Neuronal stem cell (in vitro differentiated cells): ENCODE measurements at regions not wholly inside any gene's neighbourhood (a gene's known extent, or its start where the extent isn't known, plus 50 kb on each side); places are given as distances from the start of the nearest gene placed in this dataset.

Source experiments
- DNase-seq: peaks from one replicate; pipeline ENCODE4 v3.0.0-alpha.2; 2013; ENCODE audit warnings: low spot score
- H2AFZ ChIP-seq: one replicate; pipeline ENCODE4 v1.6.1; 2013; ENCODE audit warnings: mild to moderate bottlenecking, low read length, inconsistent platforms
- H2AK5ac ChIP-seq: 2 replicates; pipeline ENCODE4 v1.6.1; 2013; ENCODE audit warnings: low read depth, mild to moderate bottlenecking, inconsistent platforms, low read length, moderate library complexity, mixed read lengths
- H2BK120ac ChIP-seq: 2 replicates; pipeline ENCODE4 v1.6.1; 2013; ENCODE audit warnings: low read depth, mild to moderate bottlenecking, inconsistent platforms, low read length, moderate library complexity, mixed read lengths
- H2BK12ac ChIP-seq: one replicate; pipeline ENCODE4 v1.6.1; 2013; ENCODE audit warnings: low read length, inconsistent platforms
- H2BK15ac ChIP-seq: 2 replicates; pipeline ENCODE4 v1.6.1; 2013; ENCODE audit warnings: mild to moderate bottlenecking, low read length, inconsistent platforms, mixed read lengths
- H2BK5ac ChIP-seq: one replicate; pipeline ENCODE4 v1.6.1; 2013; ENCODE audit warnings: inconsistent platforms, mild to moderate bottlenecking, low read length, moderate library complexity
- H3K14ac ChIP-seq: one replicate; pipeline ENCODE4 v1.6.1; 2013; ENCODE audit warnings: low read length, inconsistent platforms
- H3K18ac ChIP-seq: 2 replicates; pipeline ENCODE4 v1.6.1; 2013; ENCODE audit warnings: low read length, inconsistent platforms
- H3K23ac ChIP-seq: 2 replicates; pipeline ENCODE4 v1.6.1; 2013; ENCODE audit warnings: low read depth, mild to moderate bottlenecking, mixed read lengths, low read length, inconsistent platforms; ENCODE audit not compliant: poor library complexity
- H3K27ac ChIP-seq: replicated peaks from 3 replicates; pipeline ENCODE4 v1.5.1; 2013; ENCODE audit warnings: low read length, inconsistent platforms
- H3K27me3 ChIP-seq, 3 experiments: 2 replicates each; pipeline ENCODE4 v1.6.1; 2013; ENCODE audit warnings: low read length in 3 of 3, mild to moderate bottlenecking in 2 of 3, inconsistent platforms in 1 of 3, low read depth in 1 of 3, mixed read lengths in 1 of 3, moderate library complexity in 1 of 3; ENCODE audit not compliant: control insufficient read depth in 3 of 3, insufficient read depth in 3 of 3
- H3K36me3 ChIP-seq, 2 donors: replicated peaks in 1 of 2; 2 replicates each; pipeline ENCODE4 v1.6.1; 2013; ENCODE audit warnings: low read length in 2 of 2; ENCODE audit not compliant: control insufficient read depth in 2 of 2, insufficient read depth in 2 of 2
- H3K4ac ChIP-seq: 2 replicates; pipeline ENCODE4 v1.6.1; 2013; ENCODE audit warnings: inconsistent platforms, mild to moderate bottlenecking, low read length, moderate library complexity
- H3K4me1 ChIP-seq, 2 donors: 1 replicate in 1 of 2; 2 replicates in 1 of 2; pipeline ENCODE4 v1.6.1; 2013; ENCODE audit warnings: low read length in 2 of 2, low read depth in 1 of 2; ENCODE audit not compliant: control insufficient read depth in 2 of 2, insufficient read depth in 1 of 2
- H3K4me2 ChIP-seq: one replicate; pipeline ENCODE4 v1.6.1; 2013; ENCODE audit warnings: mild to moderate bottlenecking, low read length, inconsistent platforms; ENCODE audit not compliant: insufficient read depth, poor library complexity, severe bottlenecking
- H3K4me3 ChIP-seq, 2 donors: 2 replicates each; pipeline ENCODE4 v1.5.1; 2013; ENCODE audit warnings: low read length in 2 of 2, mild to moderate bottlenecking in 2 of 2, inconsistent platforms in 1 of 2, moderate library complexity in 1 of 2
- H3K79me1 ChIP-seq: one replicate; pipeline ENCODE4 v1.6.1; 2013; ENCODE audit warnings: low read depth, mild to moderate bottlenecking, inconsistent platforms, low read length, moderate library complexity
- H3K9ac ChIP-seq: one replicate; pipeline ENCODE4 v1.6.1; 2013; ENCODE audit warnings: mild to moderate bottlenecking, low read depth, low read length, inconsistent platforms; ENCODE audit not compliant: poor library complexity
- H3K9me3 ChIP-seq, 2 donors: replicated peaks in 1 of 2; 2 replicates each; pipeline versions ENCODE3 to v1.6.1; 2013; ENCODE audit warnings: low read length in 2 of 2, mild to moderate bottlenecking in 2 of 2, inconsistent platforms in 1 of 2, low read depth in 1 of 2, mixed read lengths in 1 of 2, moderate library complexity in 1 of 2; ENCODE audit not compliant: control insufficient read depth in 2 of 2, insufficient read depth in 1 of 2
- H4K8ac ChIP-seq: one replicate; pipeline ENCODE4 v1.6.1; 2013; ENCODE audit warnings: low read depth, mild to moderate bottlenecking, inconsistent platforms, low read length, moderate library complexity
- H4K91ac ChIP-seq: one replicate; pipeline ENCODE4 v1.6.1; 2013; ENCODE audit warnings: low read length, low read depth, mild to moderate bottlenecking, inconsistent platforms; ENCODE audit not compliant: poor library complexity
- WGBS, 2 donors: extraction: QIAGEN DNeasy Blood & Tissue Kit; methylation state at CpG; one replicate each; pipeline ENCODE4 v1.1.7; 2013; ENCODE audit warnings: missing lambda C conversion rate in 2 of 2, mixed read lengths in 1 of 2; ENCODE audit not compliant: insufficient read length in 2 of 2, insufficient replicate concordance in 1 of 2; ENCODE audit errors: extremely low coverage in 2 of 2; 5-methylcytosine and 5-hydroxymethylcytosine counted together

GRCh38 chr15:81886080-81886479 lies 159.7 kb downstream of the MEX3B start:
- H3K27me3 ChIP-seq, result no peaks in the 10 kb centered on the region
- no peak overlapping the region for H2BK5ac ChIP-seq
- H3K9ac ChIP-seq, result no peak overlapping the region
- H3K4ac ChIP-seq, result no peak overlapping the region
- no peak overlapping the region for H2AK5ac ChIP-seq
- no peak for DNase-seq
- H2BK120ac ChIP-seq, result no peak overlapping the region
- H4K91ac ChIP-seq, result no peak overlapping the region
- H3K27ac ChIP-seq, result no peak overlapping the region
- no peak overlapping the region for H3K4me3 ChIP-seq
- no peaks in the 10 kb centered on the region for H3K79me1 ChIP-seq
- H3K36me3 ChIP-seq, result no peaks in the 10 kb centered on the region
- no peak overlapping the region for H3K18ac ChIP-seq
- H3K4me1 ChIP-seq, result no peaks in the 10 kb centered on the region
- WGBS, 2 donors, result 100% methylated on average over 1 of the region's 2 CpGs; no CpG with 5 or more reads in 1 of the 2 donors
- no peak overlapping the region for H3K4me2 ChIP-seq
- no peak overlapping the region for H2BK12ac ChIP-seq
- no peaks in the 10 kb centered on the region for H3K9me3 ChIP-seq
- H4K8ac ChIP-seq, result no peak overlapping the region
- no peak overlapping the region for H2AFZ ChIP-seq
- no peak overlapping the region for H3K14ac ChIP-seq
- H2BK15ac ChIP-seq, result no peak overlapping the region
- H3K23ac ChIP-seq, result no peak overlapping the region

- Histone ChIP-seq H3K18ac (no peak overlapping the region), H3K36me3 (no peaks in the 10 kb centered on the region), H2AFZ (no peak overlapping the region), H2BK12ac (no peak overlapping the region), H3K23ac (no peak overlapping the region), H3K4me1 (no peaks in the 10 kb centered on the region), H3K4me2 (no peak overlapping the region), H3K4me3 (no peak overlapping the region), H3K14ac (no peak overlapping the region), H3K4ac (no peak overlapping the region), H4K8ac (no peak overlapping the region), H4K91ac (no peak overlapping the region), H3K9ac (no peak overlapping the region), H2BK5ac (no peak overlapping the region), H3K79me1 (no peaks in the 10 kb centered on the region), H2BK120ac (no peak overlapping the region), H3K9me3 (no peaks in the 10 kb centered on the region), H3K27ac (no peak overlapping the region), H2BK15ac (no peak overlapping the region), H2AK5ac (no peak overlapping the region), H3K27me3 (no peaks in the 10 kb centered on the region)
- no CpG with 5 or more reads among the region's 2 CpGs for WGBS, 2 donors
- no peak for DNase-seq
Observed at GRCh38 chr15:81885135-81885534, 160.7 kb downstream of the MEX3B start.

GRCh38 chr15:81882504-81882903 lies 163.3 kb downstream of the MEX3B start:
- Histone ChIP-seq H2BK12ac (no peak overlapping the region), H3K27me3 (no peaks in the 10 kb centered on the region), H3K9ac (no peak overlapping the region), H3K4me3 (no peak overlapping the region), H3K36me3 (no peaks in the 10 kb centered on the region), H4K91ac (no peak overlapping the region), H2BK5ac (no peak overlapping the region), H3K23ac (no peak overlapping the region), H3K4me1 (peaks cover 0 to 2% of the 10 kb centered on the region in 2 donors), H3K9me3 (no peaks in the 10 kb centered on the region), H2AFZ (no peak overlapping the region), H3K18ac (no peak overlapping the region), H3K27ac (no peak overlapping the region), H3K4ac (no peak overlapping the region), H3K14ac (no peak overlapping the region), H3K79me1 (no peaks in the 10 kb centered on the region), H2BK120ac (no peak overlapping the region), H3K4me2 (no peak overlapping the region), H4K8ac (no peak overlapping the region), H2BK15ac (no peak overlapping the region), H2AK5ac (no peak overlapping the region)
- WGBS, 2 donors, result no CpG with 5 or more reads among the region's 5 CpGs
- no peak for DNase-seq

GRCh38 chr15:81880833-81881232 lies 165.0 kb downstream of the MEX3B start:
- Histone ChIP-seq H3K4me1 (peaks cover 0 to 3% of the 10 kb centered on the region in 2 donors), H2BK12ac (no peak overlapping the region), H2BK15ac (no peak overlapping the region), H3K9ac (no peak overlapping the region), H3K4me3 (no peak overlapping the region), H3K23ac (no peak overlapping the region), H2AK5ac (no peak overlapping the region), H2BK120ac (no peak overlapping the region), H3K79me1 (no peaks in the 10 kb centered on the region), H3K27ac (no peak overlapping the region), H2BK5ac (no peak overlapping the region), H4K8ac (no peak overlapping the region), H4K91ac (no peak overlapping the region), H3K4ac (no peak overlapping the region), H3K9me3 (no peaks in the 10 kb centered on the region), H3K4me2 (no peak overlapping the region), H3K36me3 (no peaks in the 10 kb centered on the region), H3K14ac (no peak overlapping the region), H2AFZ (no peak overlapping the region), H3K18ac (no peak overlapping the region), H3K27me3 (no peaks in the 10 kb centered on the region)
- no CpG with 5 or more reads among the region's 5 CpGs for WGBS, 2 donors
- no peak for DNase-seq
